ENCODE measurements at regions not wholly inside any gene's neighbourhood (a gene's known extent, or its start where the extent isn't known, plus 50 kb on each side); places are given as distances from the start of the nearest gene placed in this dataset.

DNA sequence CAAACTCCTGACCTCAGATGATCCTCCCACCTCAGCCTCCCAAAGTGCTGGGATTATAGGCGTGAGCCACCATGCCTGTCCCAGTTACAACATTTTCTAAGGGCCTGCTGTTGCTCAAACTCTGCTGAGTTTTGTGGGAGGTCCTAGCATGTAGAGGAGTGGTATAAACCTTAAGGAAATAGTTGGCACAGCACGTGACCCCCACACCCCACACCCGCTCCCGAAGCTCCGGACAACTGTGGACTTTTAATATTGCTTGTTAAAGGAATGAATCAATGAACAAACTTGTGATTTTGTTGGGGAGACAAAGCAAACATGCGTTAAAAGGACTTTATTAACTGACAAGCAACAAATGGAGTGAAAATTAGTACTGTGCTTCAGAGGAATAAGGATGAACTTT lies 137.8 kb upstream of the GATA6 start:
- TF ChIP-seq, protein P1, sequence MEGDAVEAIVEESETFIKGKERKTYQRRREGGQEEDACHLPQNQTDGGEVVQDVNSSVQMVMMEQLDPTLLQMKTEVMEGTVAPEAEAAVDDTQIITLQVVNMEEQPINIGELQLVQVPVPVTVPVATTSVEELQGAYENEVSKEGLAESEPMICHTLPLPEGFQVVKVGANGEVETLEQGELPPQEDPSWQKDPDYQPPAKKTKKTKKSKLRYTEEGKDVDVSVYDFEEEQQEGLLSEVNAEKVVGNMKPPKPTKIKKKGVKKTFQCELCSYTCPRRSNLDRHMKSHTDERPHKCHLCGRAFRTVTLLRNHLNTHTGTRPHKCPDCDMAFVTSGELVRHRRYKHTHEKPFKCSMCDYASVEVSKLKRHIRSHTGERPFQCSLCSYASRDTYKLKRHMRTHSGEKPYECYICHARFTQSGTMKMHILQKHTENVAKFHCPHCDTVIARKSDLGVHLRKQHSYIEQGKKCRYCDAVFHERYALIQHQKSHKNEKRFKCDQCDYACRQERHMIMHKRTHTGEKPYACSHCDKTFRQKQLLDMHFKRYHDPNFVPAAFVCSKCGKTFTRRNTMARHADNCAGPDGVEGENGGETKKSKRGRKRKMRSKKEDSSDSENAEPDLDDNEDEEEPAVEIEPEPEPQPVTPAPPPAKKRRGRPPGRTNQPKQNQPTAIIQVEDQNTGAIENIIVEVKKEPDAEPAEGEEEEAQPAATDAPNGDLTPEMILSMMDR (IDR thresholded peaks at IDR 0.05; ENCODE audit: unreplicated experiment), result no peak
- Mint-ChIP-seq H3K9me3 (ENCODE audit: unreplicated experiment) (no peaks in the 10 kb centered on the region), H3K27ac (ENCODE audit: unreplicated experiment) (no peak overlapping the region), H3K4me3 (ENCODE audit: unreplicated experiment) (no peak overlapping the region), H3K36me3 (ENCODE audit: low read depth, unreplicated experiment) (no peaks in the 10 kb centered on the region), H3K4me1 (ENCODE audit: unreplicated experiment) (no peaks in the 10 kb centered on the region), H3K27me3 (ENCODE audit: unreplicated experiment) (peaks cover 3% of the 10 kb centered on the region)
- no peak for DNase-seq (ENCODE audit: low spot score)

DNA sequence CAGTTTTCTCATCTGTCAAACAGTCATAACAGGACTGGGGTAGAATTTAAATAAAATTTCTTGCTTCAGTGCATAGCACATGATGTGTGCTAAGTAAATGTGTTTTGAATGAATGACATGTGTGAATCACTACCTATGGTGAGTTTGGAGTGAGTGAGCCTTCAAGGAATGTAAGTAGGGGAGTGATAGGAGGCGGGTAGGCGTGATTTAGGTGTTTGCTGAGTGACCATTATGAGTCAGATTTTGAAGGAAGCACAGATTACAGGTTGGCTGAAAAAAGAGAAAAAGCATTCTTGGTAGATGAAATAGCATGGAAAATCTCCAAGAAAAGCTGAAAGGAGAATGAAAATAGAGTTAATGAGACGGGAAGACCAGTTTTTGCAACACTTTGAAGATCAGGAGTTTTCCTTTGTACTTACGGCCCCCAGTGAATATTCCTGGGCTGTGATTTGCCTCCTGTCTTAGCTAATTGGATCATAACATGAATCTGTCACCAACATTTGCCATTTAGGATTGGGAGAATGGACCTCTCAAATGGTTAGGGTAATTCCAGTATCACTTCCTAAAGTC lies 136.9 kb upstream of the GATA6 start:
- H3K4me3 Mint-ChIP-seq (ENCODE audit: unreplicated experiment), result no peak overlapping the region
- peaks cover 3% of the 10 kb centered on the region for H3K27me3 Mint-ChIP-seq (ENCODE audit: unreplicated experiment)
- DNase-seq (ENCODE audit: low spot score), result no peak
- no peak overlapping the region for H3K27ac Mint-ChIP-seq (ENCODE audit: unreplicated experiment)
- no peaks in the 10 kb centered on the region for H3K36me3 Mint-ChIP-seq (ENCODE audit: low read depth, unreplicated experiment)
- no peaks in the 10 kb centered on the region for H3K9me3 Mint-ChIP-seq (ENCODE audit: unreplicated experiment)
- H3K4me1 Mint-ChIP-seq (ENCODE audit: unreplicated experiment), result no peaks in the 10 kb centered on the region
- TF ChIP-seq, protein P1 (IDR thresholded peaks at IDR 0.05; ENCODE audit: unreplicated experiment), result no peak

DNA sequence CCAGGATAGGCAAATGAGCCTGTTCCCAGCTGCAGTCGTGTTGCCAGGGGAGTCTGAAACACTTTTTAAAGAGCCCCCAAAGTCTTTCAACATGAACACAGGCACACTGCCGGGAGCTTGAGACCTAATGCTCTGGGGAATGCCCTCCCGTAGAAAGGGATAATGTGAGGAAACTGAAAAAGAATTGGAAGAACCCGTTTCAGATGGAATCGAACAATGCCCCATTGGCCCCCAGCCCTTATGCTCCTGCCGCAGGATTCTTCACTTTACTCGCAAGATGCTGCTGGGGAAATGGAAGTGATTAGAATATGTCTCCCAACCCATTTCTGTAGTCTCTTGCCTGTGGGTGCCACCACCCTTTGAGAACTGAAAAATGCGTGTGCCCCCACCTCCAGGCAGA lies 136.3 kb upstream of the GATA6 start:
- TF ChIP-seq, protein P1 (IDR thresholded peaks at IDR 0.05; ENCODE audit: unreplicated experiment), result no peak
- H3K9me3 Mint-ChIP-seq (ENCODE audit: unreplicated experiment), result no peaks in the 10 kb centered on the region
- H3K27ac Mint-ChIP-seq (ENCODE audit: unreplicated experiment), result no peak overlapping the region
- H3K4me1 Mint-ChIP-seq (ENCODE audit: unreplicated experiment), result no peaks in the 10 kb centered on the region
- DNase-seq (ENCODE audit: low spot score), result no peak
- H3K36me3 Mint-ChIP-seq (ENCODE audit: low read depth, unreplicated experiment), result no peaks in the 10 kb centered on the region
- no peak overlapping the region for H3K4me3 Mint-ChIP-seq (ENCODE audit: unreplicated experiment)
- H3K27me3 Mint-ChIP-seq (ENCODE audit: unreplicated experiment), result peaks cover 3% of the 10 kb centered on the region

DNA sequence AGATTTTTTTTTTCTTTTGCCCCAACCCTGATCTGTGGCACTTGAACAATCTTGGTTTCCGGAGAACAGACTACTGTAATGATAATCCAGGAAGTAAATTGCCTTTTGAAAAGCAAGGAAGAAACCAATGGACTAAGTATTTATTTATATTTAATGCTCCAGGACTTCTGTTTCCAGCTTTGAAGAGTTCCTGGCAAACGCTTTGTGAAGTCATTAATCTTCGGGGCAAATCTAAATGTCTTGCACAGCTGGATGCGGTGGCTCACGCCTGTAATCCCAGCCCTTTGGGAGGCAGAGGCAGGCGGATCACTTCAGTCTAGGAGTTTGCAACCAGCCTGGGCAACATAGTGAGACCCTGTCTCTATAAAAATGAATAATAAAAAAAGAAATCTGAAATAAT lies 135.1 kb upstream of the GATA6 start:
- Mint-ChIP-seq H3K9me3 (ENCODE audit: unreplicated experiment) (no peaks in the 10 kb centered on the region), H3K4me3 (ENCODE audit: unreplicated experiment) (no peak overlapping the region), H3K4me1 (ENCODE audit: unreplicated experiment) (no peaks in the 10 kb centered on the region), H3K36me3 (ENCODE audit: low read depth, unreplicated experiment) (no peaks in the 10 kb centered on the region), H3K27ac (ENCODE audit: unreplicated experiment) (no peak overlapping the region), H3K27me3 (ENCODE audit: unreplicated experiment) (peaks cover 3% of the 10 kb centered on the region)
- DNase-seq (ENCODE audit: low spot score), result no peak
- TF ChIP-seq, protein P1 (IDR thresholded peaks at IDR 0.05; ENCODE audit: unreplicated experiment), result no peak

DNA sequence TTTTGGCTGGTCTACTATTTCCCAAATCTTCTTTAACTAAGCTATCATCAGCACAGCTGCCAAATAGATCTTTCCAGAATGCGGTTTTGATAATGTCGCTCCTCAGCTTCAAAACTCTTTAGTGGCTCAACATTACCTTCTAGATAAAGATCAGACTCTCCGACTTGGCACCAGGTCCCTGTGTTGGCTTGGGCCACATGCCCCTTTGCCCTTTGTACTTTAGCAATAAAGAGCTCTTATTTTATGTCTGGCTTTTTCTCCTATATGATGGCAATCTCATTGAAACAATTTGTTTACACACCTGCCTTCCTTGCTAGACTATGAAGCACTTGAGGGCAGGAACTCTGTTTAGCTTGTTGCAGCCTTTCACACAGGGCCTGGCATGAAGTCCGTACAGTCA lies 128.9 kb upstream of the GATA6 start:
- Mint-ChIP-seq H3K4me3 (ENCODE audit: unreplicated experiment) (no peak overlapping the region), H3K27me3 (ENCODE audit: unreplicated experiment) (peaks cover 3% of the 10 kb centered on the region), H3K27ac (ENCODE audit: unreplicated experiment) (no peak overlapping the region), H3K36me3 (ENCODE audit: low read depth, unreplicated experiment) (no peaks in the 10 kb centered on the region), H3K9me3 (ENCODE audit: unreplicated experiment) (no peaks in the 10 kb centered on the region), H3K4me1 (ENCODE audit: unreplicated experiment) (peaks cover 13% of the 10 kb centered on the region)
- TF ChIP-seq, protein P1 (IDR thresholded peaks at IDR 0.05; ENCODE audit: unreplicated experiment), result no peak
- DNase-seq (ENCODE audit: low spot score), result no peak
